DMS114 treated with DMSO at 0.1 percent for 48 hours (cell line): ENCODE measurements at regions not wholly inside any gene's neighbourhood (a gene's known extent, or its start where the extent isn't known, plus 50 kb on each side); places are given as distances from the start of the nearest gene placed in this dataset.
A peak's percentile ranks its signal among the peaks of the same experiment; 100 is the strongest.

ENCODE experiments used
- DNase-seq: peaks from one replicate; lab custom pipeline; 2025; ENCODE audit not compliant: unreplicated experiment; lab: John Stamatoyannopoulos, UW

DNA sequence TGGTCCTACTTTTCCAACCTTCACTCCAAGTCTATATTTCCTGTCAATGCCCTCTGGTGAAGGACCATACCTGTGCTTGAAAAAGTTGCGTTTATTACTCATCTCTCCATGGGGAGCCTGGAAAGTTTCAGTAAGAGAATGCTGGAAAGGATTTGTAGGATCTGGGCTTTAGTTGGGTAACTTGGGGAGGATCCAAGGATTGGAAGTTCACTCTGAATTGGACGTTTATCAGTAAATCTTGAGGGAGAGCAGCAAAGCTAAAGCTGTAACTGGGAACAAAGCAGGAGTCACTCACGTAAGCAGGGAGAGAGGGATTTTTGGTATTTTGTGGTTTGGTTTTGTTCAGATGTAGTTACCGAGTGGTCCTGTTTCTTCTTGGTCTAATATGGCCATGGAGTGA, 51.4 kb upstream of the NPVF start:
- no peak for DNase-seq

DNA sequence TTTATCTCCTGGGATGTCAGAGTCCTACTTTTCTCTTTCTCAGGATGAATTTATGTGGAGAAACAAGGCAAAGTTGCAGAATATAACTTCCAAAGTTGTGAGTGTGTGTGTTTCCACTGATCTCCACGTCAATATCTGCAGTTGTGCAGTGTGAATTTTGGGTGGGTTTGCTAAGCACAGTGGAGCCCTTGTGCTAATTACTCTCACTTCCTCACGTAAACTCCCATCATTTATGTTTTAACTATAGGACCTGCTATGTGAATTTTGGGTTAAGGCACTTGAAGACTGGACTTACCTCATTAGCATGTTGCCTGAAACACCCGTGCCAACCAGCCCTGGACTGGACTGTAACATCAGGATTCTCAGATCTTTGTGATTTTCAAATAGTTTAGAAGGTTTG, 51.9 kb upstream of the NPVF start:
- DNase-seq, result no peak

DNA sequence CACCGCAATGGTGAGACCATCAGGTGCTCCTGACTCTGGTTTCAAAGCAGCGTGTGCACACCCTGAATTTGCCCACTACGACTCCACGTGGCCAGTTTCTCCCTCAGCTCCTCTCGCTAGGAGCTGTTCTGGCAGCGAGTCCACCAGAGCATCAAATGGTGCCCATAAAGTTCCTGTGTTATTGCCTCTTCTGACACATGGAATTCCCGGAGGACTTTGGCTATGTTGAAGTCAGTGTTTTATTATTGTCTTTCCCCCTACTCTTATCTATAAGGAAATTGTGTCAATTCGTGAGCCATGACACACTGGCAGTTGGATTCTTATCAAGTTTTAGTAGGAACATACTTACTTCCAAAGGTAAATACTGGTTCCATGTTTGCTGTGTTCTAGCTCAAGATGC, 53.9 kb upstream of the NPVF start:
- DNase-seq, result no peak

DNA sequence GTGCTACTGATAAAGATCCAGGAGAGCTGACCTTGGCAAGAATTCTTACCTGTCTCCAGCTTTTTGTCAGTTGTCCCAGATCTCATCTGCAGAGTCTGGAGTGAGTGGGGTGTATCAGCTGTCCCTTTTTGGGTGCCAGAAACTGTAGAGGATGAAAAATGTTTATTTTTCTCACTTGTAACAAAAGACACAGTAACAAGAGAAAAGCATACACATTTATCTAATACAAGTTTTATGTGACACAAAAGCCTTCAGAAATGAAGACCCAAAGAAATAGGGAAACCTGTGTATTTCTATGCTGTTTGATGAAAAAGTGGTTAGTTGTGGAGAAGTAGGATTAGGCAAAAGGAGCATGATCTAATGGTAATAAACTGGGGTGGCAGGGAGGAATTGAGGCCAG, 58.5 kb upstream of the NPVF start:
- no peak for DNase-seq

DNA sequence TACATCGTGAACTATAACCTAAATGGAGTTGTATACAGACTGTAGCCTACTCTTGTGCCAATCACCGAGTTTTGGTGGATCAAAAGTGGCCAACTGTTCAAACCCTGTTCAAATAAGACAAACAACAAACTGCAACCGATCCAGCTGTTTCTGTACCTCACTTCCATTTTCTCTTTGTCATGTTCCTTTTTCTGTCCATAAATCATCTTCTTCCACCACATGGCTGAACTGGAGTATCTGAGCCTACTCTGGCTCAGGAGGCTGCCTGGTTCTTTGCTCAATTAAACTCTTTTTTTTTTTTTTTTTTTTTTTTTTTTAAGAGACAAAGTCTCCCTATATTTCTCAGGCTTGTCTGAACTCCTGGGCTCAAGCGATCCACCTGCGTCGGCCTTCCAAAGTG, 59.0 kb upstream of the NPVF start:
- no peak for DNase-seq

DNA sequence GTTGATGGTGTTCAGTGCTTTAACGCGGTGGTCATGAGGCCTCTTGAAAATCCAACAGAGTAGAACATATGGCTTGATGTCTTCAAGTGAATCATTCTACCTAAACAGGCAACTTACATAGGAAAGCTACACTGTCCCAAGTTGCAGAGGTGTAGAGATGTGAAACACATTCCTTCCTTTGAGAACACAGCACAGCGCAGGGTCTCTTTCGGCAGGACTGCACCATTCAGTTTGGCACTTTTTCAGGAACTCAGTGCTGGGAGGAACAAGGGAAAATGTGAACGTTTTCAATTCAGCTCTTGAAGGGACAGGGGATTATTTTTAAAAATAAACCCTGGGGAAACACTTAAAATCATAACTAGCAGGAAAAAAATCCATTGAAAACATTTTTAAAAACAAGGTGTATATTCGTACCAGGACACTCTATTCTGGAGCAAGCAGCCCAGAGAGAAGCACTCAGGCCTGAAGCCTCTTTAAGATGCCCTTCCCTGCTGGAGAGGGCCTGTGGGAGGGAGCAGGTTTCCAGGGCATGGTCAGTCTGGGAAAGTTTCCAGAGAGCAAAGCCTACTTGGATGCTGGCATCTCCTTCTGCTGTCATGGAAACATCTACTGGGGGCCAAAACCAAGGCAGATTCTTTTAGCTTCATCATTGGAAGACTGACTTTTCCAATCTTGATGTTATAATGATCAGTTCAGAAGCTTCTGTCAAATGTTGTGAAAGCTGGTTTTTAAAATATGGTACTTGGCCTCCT, 60.4 kb upstream of the NPVF start:
- no peak for DNase-seq

DNA sequence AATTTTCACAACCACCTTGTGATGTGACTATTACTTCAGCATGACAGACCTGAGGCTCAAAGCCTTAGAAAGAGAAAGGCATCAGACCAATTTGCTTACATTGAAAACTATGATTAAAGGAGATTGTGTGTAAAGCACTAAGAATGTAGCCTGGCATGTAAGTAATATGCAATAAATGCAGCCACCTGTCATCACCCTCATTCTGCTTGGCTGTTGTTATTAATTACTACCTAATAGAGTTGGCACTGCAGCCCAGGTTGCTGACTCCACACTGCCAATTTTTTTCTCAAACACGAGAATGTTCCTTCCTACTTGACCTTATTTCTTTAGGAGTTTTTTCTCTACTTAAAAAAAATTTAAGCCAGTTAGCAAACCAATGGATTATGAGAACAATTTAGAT, 61.2 kb upstream of the NPVF start:
- DNase-seq, result no peak

DNA sequence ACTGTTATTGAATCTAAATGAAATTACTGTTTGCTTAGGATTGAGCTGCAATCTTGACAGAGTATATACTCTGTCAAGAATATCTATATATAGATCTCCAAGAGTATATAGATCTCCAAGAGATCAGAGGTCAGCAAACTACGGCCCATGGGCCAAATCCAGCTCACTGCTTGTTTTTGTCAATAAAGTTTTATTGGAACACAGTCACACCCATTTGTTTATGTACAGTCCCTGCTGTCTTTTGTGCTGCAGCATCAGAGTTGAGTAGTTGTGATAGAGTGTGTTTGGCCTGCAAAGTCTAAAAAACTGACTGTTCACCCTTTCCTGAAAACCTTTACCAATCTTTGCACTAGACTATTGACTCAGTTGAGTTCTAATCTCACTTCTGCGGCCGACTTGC, 66.3 kb upstream of the NPVF start:
- no peak for DNase-seq

DNA sequence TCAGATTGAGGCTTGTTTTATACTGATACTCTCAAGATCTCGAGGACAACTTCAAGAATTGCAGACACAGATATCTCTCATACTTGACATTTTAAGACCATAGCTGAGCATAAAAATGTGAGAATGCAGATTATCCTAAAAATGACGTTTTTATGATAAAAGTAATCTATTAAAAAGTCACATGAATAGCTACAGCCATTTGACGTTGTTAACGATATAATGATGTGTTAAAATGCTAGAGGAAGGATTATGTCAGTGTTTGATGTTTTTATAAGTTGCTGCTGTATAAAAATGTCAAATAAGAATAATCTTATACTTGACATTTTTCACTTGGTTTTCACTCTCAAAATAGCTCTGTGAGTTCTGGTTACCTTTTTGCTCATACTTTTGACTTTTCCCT, 67.1 kb upstream of the NPVF start:
- DNase-seq, result no peak

DNA sequence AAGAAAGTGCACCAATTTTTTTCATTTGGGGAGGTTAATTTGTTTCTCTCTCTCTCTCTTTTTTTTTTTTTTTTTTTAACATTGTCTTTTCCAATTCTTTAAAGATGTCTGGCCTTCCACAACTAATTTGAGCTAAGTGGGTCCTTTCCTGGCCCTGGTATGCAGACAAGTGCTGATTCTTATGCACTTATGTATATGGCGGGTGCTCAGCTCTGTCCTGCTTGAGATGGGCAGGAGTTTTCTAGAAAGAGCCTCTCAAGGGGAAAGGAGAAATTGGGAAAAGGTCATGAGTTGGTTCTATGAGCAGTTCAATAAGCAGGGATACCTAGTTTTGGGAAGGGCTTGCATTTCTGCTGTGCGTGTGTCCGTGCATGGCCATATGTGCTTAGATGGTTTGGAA, 67.8 kb upstream of the NPVF start:
- no peak for DNase-seq

DNA sequence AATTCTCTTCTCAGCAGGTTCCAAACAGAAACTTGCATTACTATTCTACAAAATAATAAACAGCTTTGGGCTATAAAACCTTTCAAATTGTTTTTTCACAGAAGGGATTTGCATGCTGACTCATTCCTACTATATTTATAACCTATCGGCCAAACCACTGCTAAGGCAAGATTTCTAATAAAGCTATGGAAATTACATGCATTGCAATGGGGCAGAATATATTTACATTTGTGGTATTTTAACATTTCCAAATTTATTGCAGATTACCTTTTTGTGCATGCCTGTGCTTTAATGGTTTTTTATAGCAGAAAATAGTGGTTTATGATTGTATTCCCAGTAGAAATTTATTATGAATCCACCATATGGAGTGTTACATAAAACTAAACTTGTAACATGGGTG, 69.0 kb upstream of the NPVF start:
- DNase-seq, result no peak

DNA sequence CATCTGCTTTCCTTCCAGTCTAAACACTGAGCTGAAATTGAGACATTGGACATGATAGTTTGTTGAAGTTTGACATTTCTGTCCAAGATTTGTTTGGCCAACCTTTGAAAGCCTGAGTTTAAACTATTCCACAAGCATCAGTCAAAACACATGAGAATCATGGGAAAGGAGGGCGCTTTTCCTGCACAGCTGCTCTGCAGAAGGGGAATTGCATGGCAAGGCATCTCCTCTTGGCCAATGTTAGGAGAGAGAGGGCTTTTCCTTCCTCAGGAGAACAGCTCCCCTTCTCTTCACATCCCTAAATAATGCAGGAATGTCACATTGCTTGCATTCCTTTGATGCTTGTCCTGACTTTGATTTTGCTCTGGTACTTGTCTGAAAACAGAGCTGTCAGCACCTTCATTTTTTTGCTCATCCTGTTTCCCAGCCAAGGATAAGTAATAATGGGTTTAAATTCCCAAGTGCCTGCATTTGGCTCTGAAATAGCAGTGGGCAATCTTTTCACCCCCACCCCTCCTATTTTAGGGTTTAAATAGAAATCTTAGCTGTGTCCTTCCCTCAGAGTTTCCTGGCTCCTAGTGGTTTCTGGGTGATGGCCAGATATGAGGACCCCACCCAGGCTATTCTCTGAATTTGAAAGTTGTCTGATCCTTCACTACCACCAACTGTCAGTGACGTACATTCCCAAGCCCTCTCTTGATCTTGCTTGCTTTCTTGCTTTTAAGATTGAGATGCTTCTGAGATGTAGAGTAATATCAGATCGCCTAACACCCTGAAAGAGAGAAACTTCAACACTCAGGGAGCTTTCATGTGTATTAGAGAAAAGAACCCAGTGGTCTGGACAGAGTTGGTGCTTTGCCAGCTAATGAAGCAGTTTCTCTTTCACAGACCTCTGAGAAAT, 75.2 kb upstream of the NPVF start:
- peak; percentile 15 for DNase-seq

DNA sequence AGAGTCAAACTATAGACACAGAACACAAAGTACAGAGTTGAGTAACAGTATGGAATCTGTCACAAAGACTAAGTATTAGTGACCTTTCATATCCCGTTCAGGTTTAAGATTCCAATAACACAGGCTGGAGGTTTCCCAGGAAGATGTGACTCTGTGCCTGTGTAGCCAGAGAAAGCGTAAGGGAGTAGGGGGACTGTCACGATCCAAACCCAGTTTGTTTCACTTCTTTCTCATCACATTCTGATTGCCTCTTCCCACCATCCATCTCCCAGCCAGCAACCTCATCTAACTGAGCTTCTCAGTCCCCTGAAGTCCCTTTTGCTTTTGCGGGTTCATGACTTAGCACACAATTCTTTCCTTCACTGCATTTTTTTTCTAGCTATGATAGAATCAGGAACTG, 76.4 kb upstream of the NPVF start:
- no peak for DNase-seq

DNA sequence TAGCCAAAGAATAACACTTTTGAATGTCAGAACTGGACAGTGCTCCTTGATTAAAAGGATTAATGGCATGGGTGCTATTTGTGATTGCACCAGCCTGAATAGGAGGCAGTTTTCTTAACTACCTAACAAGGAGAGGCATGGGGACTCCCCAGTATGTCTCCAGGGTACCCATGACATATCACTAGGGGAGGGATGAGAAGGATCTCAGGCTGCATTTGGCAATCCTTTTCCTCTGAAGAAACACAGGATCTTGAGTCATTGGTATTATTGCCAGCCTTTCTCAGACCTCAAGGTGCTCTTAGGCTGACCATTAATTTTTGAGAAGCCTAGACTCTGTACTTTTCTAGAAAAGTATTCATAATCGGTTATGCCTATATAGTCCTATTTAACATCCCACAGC, 77.5 kb upstream of the NPVF start:
- no peak for DNase-seq

DNA sequence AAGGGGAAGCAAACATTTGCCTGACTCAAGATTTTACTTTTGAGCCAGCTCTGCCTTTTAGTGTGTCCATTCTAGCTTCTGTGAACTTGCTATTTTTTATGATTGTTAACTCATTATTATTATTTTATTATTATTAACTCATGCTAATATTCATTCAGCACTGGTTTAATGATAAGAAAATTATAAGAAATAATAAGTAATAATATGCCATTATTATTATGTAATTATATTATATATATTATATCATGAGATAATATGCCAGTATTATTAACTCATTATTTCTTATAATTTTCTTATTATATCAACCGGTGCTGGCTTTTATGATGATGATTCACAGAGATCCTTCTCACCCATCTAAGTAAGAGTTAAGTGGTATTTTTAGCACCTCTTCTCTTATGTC, 79.3 kb upstream of the NPVF start:
- DNase-seq, result no peak

DNA sequence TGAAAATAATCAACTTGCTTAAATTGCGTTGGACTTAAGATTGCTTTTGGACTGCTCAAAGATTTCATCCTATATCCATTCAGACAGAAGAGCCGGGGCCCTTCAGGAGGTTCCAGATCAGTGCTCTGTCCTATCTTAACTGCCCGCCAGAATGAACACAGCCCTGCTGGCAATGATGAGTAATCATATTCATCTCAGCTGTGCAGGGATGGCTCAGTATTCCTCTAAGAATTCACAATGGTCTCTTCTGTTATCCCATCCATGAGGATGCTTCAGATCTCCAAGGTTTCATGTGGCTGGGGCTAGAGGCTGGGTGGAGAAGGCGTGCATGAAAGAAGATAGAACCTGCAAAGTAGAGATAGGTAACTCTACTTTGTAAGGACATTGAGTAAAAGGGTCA, 80.0 kb upstream of the NPVF start:
- DNase-seq, result no peak

DNA sequence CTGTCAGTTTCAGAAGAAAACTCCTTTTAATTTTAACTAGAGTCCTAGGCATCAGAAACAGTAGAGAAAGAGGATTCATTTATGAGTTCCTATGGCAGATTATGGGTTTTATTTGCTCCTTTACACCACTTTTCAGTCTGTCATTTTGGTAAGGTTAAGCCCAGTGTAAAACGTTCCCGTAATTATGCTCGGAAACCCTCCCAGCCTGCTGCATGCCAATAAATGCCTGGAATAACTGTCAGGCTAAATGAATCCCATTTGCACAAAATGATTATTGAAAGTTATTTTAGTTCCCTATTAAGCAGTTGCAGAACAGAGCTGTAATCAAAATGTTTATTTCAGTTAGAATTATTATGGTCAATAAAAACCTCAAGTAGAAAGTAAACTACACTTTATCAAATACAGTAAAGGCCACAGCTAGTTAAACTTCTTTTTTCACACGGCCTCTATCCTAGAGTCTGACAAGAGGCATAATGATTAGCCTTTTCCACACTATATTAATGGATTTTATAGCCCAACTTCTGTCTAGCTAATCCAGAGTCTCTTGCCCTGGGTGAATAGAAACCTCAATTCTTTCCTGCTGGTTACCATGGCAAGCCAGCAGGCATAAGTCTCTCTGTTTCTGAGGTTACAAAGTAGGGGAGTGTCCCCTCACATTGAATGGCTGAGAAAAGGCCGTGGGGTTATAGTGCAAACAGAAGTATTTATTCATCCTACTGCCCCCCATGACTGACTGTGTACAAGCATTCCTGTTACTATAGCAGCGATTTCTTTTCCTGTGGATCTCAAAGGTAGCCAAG, 80.8 kb upstream of the NPVF start:
- no peak for DNase-seq

DNA sequence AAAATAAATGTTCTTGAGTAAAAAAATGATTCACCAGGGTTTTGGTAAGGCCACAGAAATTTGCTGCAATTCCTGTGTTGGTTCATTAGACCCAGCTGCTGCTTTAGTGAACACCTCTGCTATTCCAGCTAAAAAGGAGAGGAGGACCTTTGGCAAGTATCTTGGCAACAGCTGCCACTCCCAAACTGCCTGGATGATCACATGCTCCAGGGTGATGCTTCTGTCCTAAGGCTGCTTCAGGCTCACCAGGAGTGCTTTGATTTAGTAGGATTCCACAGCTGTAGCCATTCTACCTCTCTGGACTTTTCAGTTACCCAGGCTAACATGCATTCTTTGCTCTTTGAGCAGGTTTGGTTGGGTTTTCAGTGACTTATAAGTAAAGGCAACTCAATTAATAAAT, 82.6 kb upstream of the NPVF start:
- DNase-seq, result no peak

DNA sequence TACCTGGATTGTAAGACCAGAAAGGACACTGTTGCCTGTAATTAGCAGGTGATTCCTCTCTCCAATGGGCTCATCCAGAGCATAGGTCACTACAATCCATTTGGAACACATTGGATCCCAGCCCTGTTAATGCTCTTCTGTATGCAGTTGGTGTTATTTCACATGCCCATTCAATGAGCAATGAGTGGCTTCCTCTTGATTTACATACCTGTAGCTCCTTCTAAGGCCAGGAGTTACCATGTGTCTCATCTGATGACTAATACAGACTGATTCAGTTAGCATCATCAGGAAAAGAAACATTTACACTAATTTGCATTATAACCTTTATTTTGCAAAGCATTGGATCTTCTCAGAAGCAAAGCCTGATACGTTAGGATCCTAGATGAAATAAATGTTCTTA, 83.1 kb upstream of the NPVF start:
- no peak for DNase-seq

DNA sequence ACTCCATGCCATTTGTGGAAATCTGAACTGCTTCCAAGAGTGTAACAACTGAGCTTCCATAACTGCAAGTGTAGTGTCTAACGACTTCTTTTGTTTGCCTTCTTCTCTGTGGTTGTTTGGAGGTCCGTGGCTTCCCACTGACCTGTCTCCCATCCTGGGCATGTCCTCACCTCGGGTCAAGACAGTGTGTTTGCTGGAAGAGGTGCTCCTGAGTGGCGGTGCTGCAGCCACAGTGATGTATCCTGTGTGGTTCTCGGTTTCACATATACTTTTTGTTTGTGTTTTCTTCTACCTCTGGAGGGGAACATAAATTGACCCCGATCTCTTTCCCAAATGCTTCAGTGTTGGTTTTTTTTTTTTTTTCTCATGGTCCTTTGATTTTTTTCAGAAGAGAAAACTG, 84.7 kb upstream of the NPVF start:
- DNase-seq, result no peak

DNA sequence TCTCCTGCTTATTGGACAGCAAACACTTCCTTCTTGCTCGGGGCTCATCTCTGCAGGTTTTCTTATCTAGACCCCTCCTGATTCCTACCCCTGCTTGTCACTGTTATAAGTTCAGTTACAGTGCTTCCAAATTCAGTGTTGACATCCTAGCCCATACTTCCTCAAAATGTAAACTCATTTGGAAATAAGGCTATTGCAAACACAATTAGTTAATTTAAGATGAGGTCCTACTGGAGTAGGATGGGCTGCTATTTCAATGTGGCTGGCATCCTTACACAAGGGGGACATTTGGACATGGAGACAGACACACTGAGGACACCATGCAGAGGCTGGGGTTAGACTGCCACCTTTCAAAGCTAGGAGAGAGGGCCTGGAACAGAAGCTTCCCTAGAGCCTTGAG, 85.2 kb upstream of the NPVF start:
- DNase-seq, result no peak
